SU-DHL-6 (cell line): ENCODE measurements at regions not wholly inside any gene's neighbourhood (a gene's known extent, or its start where the extent isn't known, plus 50 kb on each side); places are given as distances from the start of the nearest gene placed in this dataset.

ENCODE experiments used
- EZH2phosphoT487 ChIP-seq: fragments of 200-600 bp; sonication (generic), shearing (Covaris generic); conservative IDR thresholded peaks from 2 replicates; pipeline ENCODE4 v1.6.1; 2018; ENCODE audit warnings: mild to moderate bottlenecking, antibody characterized with exemption, low read length, moderate library complexity, mixed read lengths
- TF ChIP-seq, protein P1 (sequence below): fragments of 200-600 bp; sonication (generic); IDR thresholded peaks from one replicate; pipeline ENCODE4 v1.5.1; 2017; ENCODE audit warnings: antibody characterized with exemption, mild to moderate bottlenecking, low read length, moderate library complexity; ENCODE audit not compliant: insufficient read depth, poor library complexity, severe bottlenecking

DNA sequence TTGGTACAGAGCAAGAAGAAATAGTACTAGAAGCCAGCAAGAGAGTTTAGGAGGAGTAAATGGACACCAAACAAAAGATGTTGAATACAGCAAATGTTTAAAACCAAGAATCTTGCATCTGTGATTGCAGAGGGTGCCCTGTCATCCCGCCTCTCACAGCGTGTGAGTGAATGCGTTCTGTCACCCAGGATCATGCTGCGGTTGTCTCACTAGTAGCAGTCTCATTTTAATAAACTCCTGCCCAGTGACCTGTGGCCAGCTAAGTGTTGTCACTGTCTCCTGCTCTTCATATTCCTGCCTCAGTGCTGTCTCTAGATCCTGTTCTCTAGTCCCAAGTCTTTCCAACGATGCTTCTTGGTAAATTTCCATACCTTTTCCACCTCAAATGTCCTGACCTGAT lies 584.6 kb downstream of the MCTP2 start:
- TF ChIP-seq, protein P1, sequence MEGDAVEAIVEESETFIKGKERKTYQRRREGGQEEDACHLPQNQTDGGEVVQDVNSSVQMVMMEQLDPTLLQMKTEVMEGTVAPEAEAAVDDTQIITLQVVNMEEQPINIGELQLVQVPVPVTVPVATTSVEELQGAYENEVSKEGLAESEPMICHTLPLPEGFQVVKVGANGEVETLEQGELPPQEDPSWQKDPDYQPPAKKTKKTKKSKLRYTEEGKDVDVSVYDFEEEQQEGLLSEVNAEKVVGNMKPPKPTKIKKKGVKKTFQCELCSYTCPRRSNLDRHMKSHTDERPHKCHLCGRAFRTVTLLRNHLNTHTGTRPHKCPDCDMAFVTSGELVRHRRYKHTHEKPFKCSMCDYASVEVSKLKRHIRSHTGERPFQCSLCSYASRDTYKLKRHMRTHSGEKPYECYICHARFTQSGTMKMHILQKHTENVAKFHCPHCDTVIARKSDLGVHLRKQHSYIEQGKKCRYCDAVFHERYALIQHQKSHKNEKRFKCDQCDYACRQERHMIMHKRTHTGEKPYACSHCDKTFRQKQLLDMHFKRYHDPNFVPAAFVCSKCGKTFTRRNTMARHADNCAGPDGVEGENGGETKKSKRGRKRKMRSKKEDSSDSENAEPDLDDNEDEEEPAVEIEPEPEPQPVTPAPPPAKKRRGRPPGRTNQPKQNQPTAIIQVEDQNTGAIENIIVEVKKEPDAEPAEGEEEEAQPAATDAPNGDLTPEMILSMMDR = no peak
- no peak for TF ChIP-seq EZH2phosphoT487
